ENCODE measurements at regions not wholly inside any gene's neighbourhood (a gene's known extent, or its start where the extent isn't known, plus 50 kb on each side); places are given as distances from the start of the nearest gene placed in this dataset.

DNA sequence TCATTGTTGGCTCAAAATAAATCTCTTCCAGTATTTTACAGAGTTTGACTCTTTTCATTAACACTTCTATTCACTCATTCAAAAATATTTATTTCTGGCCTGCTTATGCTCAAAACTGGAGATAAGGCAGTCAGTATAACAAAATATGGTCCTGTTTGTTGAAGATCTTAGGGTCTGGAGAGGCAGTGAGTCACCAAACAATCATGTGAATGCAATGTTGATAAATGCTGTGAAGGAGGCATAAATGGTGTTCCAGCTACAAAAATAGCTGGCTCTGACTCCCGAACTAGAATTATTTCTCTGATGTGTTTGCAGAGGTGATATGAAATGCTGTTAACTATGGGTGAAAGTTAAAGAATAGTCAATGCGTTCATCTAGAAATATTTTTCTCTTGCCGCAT is 390.6 kb downstream of the AASDHPPT start:
- no peak for TF ChIP-seq POLR2AphosphoS5 (IDR thresholded peaks at IDR 0.05)
- TF ChIP-seq, protein P1, sequence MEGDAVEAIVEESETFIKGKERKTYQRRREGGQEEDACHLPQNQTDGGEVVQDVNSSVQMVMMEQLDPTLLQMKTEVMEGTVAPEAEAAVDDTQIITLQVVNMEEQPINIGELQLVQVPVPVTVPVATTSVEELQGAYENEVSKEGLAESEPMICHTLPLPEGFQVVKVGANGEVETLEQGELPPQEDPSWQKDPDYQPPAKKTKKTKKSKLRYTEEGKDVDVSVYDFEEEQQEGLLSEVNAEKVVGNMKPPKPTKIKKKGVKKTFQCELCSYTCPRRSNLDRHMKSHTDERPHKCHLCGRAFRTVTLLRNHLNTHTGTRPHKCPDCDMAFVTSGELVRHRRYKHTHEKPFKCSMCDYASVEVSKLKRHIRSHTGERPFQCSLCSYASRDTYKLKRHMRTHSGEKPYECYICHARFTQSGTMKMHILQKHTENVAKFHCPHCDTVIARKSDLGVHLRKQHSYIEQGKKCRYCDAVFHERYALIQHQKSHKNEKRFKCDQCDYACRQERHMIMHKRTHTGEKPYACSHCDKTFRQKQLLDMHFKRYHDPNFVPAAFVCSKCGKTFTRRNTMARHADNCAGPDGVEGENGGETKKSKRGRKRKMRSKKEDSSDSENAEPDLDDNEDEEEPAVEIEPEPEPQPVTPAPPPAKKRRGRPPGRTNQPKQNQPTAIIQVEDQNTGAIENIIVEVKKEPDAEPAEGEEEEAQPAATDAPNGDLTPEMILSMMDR (IDR thresholded peaks at IDR 0.05) = no peak
- no peak for TF ChIP-seq POLR2A (IDR thresholded peaks at IDR 0.05)

All from breast epithelium (tissue), 3 donors.